HEK293T (cell line): ENCODE measurements at regions not wholly inside any gene's neighbourhood (a gene's known extent, or its start where the extent isn't known, plus 50 kb on each side); places are given as distances from the start of the nearest gene placed in this dataset.

Experiments
- FOXK2 ChIP-seq: fragments of 450-650 bp; IDR thresholded peaks from 2 replicates; pipeline ENCODE4 v1.6.1; 2016; ENCODE audit warnings: mild to moderate bottlenecking
- FOXM1 ChIP-seq: fragments of 450-650 bp; IDR thresholded peaks from 2 replicates; pipeline ENCODE4 v1.6.1; 2017; ENCODE audit warnings: mild to moderate bottlenecking, borderline replicate concordance
- SP1 ChIP-seq: fragments of 450-650 bp; IDR thresholded peaks from 2 replicates; pipeline ENCODE4 v1.6.1; 2017

GRCh38 chr10:57663401-57663800 lies 604.3 kb downstream of the IPMK start:
- TF ChIP-seq SP1: no peak
- TF ChIP-seq FOXM1: no peak
- TF ChIP-seq FOXK2: no peak
